ENCODE measurements at regions not wholly inside any gene's neighbourhood (a gene's known extent, or its start where the extent isn't known, plus 50 kb on each side); places are given as distances from the start of the nearest gene placed in this dataset.

GRCh38 chr3:82058809-82059208 is 297.4 kb upstream of the GBE1 start:
- TF ChIP-seq, protein P1, sequence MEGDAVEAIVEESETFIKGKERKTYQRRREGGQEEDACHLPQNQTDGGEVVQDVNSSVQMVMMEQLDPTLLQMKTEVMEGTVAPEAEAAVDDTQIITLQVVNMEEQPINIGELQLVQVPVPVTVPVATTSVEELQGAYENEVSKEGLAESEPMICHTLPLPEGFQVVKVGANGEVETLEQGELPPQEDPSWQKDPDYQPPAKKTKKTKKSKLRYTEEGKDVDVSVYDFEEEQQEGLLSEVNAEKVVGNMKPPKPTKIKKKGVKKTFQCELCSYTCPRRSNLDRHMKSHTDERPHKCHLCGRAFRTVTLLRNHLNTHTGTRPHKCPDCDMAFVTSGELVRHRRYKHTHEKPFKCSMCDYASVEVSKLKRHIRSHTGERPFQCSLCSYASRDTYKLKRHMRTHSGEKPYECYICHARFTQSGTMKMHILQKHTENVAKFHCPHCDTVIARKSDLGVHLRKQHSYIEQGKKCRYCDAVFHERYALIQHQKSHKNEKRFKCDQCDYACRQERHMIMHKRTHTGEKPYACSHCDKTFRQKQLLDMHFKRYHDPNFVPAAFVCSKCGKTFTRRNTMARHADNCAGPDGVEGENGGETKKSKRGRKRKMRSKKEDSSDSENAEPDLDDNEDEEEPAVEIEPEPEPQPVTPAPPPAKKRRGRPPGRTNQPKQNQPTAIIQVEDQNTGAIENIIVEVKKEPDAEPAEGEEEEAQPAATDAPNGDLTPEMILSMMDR (IDR thresholded peaks at IDR 0.05; ENCODE audit: low read length), result no peak
- TF ChIP-seq EZH2 (optimal IDR thresholded peaks at IDR 0.05; ENCODE audit: low read depth, low read length), result no peak

Data from MM.1S (cell line).